DMS 273 (cell line): ENCODE measurements at regions not wholly inside any gene's neighbourhood (a gene's known extent, or its start where the extent isn't known, plus 50 kb on each side); places are given as distances from the start of the nearest gene placed in this dataset.
"Not testable (repeated sequence)": the region's sequence is repeated elsewhere in the genome, so short reads cannot be mapped to it uniquely, and the experiment has no call there.

Source experiments
- DNase-seq: peaks from one replicate; lab custom pipeline; 2025; ENCODE audit not compliant: unreplicated experiment; lab: John Stamatoyannopoulos, UW

DNA sequence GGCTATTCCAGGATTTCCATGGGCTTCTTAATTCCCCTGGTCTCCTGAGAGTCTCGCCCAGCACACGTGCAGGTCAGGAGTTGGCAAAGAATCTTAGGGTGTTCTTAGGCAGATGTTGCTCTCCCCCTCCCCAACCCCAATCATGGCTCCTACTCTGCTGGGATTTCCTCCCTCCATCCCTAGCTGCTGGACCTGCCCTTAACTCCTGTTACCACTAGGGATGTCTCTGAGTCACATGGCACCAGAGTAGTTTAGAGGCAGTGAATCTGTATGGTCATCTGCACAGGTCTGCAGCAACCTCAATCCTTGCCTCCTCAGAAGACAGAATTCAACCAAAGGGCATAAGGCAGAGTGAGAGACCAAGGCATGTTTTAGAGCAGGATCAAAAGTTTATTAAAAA lies 51.8 kb upstream of the CHST3 start:
- DNase-seq: peak; percentile 26

DNA sequence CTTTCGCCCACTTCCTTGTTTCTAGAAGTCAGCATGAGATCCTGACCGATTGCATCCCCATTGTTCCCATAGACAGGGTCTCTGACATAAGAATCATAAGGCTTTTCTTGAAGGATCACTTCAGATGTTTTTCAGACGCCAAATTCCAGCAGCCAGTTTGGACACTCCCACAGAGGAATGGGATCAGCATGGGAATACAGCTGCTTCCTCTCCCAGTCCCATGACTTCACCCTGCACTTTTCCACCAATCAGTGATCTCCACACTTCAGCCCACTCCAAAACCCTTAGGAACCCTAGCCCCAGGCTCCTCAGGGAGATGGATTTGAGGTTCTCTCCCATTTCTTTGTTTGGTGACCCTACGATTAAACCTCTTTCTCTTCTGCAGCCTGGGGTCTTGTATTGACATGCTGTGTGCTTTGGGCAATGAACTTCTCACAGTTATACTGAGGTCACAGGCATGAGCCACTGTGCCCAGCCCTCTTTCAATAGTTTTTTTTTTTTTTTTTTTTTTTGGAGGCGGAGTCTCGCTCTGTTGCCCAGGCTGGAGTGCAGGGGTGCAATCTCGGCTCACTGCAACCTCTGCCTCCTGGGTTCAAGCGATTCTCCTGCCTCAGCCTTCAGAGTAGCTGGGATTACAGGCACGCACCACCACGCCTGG lies 52.8 kb upstream of the CHST3 start:
- no peak for DNase-seq

DNA sequence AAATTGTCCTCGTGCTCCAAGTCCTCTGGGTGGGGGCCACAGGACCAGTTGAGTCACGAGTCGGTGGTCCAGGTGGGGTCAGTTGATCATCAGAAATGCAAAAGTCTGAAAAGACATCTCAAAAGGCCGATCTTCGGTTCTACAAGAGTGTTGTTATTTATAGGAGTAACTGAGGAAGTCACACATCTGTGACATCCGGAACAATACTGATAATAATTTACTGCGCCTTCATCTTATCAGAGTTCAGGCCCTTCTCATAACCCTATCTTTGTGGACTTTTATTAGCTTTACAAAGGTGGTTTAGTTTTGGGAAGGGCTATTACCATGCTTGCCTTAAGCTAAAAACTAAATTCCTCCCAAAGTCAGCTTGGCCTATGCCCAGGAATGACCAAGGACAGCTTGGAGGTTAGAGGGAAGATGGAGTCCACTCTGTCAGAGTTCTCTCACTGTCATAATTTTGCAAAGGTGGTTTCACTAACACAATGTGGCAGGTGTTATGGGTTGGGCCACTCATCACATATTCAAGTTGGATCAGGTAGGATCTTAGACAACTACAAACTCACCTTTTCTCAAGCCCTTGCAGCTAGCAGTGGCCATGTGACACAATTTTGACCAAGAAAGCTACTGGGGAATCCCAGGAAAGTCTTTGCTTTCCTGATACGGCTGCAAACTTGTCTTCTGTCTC lies 54.7 kb upstream of the CHST3 start:
- DNase-seq: no peak

DNA sequence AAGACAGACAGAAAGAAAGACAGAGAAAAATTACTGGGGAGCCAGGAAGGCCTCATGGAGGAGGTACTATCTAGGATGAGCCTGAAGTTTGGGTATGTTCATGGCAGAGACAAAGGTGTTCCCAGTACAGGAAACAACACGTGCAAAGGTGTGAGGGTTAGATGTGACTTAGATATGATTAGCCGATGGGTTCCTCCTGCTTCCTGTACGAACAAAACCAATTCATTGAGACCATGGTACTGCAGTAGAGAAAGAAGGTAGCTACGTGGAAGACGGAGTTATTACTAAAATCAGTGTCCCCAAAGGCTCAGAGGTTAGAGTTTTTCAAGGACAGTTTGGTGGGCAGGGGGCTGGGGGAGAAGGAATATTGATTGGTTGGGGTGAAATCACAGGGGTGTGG lies 55.2 kb upstream of the CHST3 start:
- no peak for DNase-seq

DNA sequence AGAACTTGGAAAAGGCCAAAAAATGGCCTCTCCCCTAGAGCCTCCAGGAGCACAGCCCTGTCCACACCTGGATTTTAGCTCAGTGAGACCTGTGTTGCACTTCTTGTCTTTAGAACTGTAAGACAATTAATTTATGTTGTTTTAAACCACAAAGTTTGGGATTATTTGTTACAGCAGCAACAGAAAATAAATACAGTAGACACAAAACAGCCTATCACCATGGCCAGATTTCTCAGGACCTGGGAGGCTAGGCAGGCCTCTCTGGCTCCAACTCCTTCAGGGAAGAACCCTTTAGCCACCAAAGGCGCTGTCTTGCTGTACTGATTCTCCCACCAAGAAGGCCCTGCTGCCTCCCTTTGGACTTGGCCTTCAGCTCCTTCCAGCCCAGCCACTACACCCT lies 54.1 kb upstream of the PSAP start:
- DNase-seq: no peak

DNA sequence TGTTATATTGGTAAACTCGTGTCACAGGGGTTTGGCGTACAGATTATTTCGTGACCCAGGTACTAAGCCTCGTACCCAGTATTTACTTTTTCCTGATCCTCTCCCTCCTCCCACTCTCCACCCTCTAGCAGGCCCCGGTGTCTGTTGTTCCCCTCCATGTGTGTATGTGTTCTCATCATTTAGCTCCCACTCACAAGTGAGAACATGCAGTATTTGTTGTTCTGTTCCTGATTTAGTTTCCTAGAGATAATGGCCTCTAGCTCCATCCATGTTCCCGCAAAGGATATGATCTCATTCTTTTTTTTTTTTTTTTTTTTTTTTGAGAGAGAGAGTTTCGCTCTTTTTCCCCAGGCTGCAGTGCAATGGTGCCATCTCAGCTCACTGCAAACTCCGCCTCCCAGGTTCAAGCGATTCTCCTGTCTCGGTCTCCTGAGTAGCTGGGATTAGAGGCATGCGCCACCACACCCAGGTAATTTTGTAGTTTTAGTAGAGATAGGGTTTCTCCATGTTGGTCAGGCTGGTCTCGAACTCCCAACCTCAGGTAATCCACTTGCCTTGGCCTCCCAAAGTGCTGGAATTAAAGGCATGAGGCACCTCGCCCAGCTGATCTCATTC lies 52.7 kb upstream of the PSAP start:
- not testable (repeated sequence) for DNase-seq

DNA sequence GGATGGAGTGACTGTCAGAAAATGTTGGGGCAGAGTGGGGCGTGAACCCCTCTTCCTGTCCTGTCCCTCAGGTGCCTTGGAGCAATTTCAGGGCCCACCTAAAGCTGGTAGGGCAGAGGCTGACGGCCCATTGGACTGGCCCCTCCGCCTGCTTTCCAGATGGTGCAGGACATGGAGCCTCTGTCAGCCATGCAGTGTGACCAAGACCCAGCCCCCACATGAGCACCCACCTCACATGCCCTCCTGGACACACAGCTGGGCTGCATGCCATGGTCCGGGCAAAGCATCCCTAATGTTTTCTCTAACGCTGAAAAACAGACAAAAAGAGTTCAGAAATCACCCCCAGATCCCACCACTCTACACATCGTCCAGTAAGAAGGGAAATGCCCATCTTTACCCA lies 51.3 kb upstream of the PSAP start:
- DNase-seq: no peak
